Muscle layer of duodenum (tissue), 2 donors: ENCODE measurements at regions not wholly inside any gene's neighbourhood (a gene's known extent, or its start where the extent isn't known, plus 50 kb on each side); places are given as distances from the start of the nearest gene placed in this dataset.

Source experiments
- H3K27ac ChIP-seq: one replicate; pipeline ENCODE4 v1.7.0; 2013; ENCODE audit warnings: mild to moderate bottlenecking, low read length
- H3K27me3 ChIP-seq: one replicate; pipeline ENCODE4 v1.7.0; 2013; ENCODE audit warnings: low read depth, mild to moderate bottlenecking, control low read depth, low read length
- H3K36me3 ChIP-seq, 2 donors: one replicate each; pipeline ENCODE4 v1.7.0; 2013; ENCODE audit warnings: low read length in 2 of 2, control low read depth in 1 of 2, mild to moderate bottlenecking in 1 of 2; ENCODE audit not compliant: insufficient read depth in 2 of 2, control insufficient read depth in 1 of 2
- H3K4me1 ChIP-seq, 2 donors: one replicate each; pipeline ENCODE4 v1.7.0; 2013; ENCODE audit warnings: low read length in 2 of 2, mild to moderate bottlenecking in 2 of 2, control low read depth in 1 of 2, moderate library complexity in 1 of 2; ENCODE audit not compliant: insufficient read depth in 2 of 2, control insufficient read depth in 1 of 2
- H3K4me3 ChIP-seq, 2 donors: one replicate each; pipeline ENCODE4 v1.7.0; 2013; ENCODE audit warnings: low read length in 2 of 2, low read depth in 1 of 2, mild to moderate bottlenecking in 1 of 2
- H3K9me3 ChIP-seq, 2 donors: one replicate each; pipeline ENCODE4 v1.7.0; 2013; ENCODE audit warnings: low read length in 2 of 2, control low read depth in 1 of 2, mild to moderate bottlenecking in 1 of 2; ENCODE audit not compliant: control insufficient read depth in 1 of 2
- donor health status: healthy.

DNA sequence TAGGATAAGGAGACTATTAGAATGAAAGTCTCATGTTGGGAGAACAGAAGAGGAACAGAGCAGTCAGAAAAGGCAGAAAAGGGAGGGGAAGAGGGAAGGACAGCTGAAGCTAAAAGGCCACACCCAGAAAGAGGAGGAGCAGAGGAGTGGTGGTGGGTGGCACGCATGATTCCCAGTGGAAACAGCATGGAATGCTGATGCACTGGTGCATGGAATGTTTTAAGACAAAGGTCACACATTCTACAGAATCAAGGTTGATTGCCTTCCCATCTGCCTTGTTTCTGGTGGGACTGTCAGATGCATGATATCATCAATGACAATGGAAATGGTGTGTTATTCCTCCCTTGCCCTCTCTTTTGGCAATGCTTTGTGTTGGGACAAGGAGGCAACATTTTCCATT, 285.4 kb upstream of the MKI67 start:
- no peak overlapping the region for H3K4me3 ChIP-seq
- H3K27me3 ChIP-seq = no peaks in the 10 kb centered on the region

DNA sequence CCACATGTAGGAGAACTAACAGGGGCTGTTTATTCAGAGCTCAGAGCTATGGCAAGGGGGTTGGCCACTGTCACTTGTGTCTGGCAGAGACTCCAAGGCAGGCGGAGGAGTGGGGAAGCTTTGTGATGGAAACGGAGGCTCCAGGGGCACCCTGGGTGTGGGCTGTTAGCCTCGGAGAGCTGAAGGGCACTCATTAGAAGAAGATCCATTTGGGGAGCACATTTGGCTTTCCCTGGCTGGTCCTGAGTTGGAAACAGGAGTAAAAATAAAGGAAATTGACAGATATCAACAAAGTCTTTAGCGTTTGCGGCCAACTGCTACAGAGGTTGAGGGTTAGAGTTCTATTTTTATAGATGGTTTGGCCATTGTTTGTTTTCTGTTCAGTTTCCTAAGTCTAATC, 288.3 kb upstream of the MKI67 start:
- Histone ChIP-seq H3K27me3 (no peaks in the 10 kb centered on the region), H3K27ac (no peak overlapping the region), H3K36me3 (no peaks in the 10 kb centered on the region), H3K9me3 (no peaks in the 10 kb centered on the region), H3K4me3 (no peak overlapping the region), H3K4me1 (peaks cover 0 to 10% of the 10 kb centered on the region in 2 donors)

More for the DNA sequence above, 285.4 kb upstream of the MKI67 start:
- Histone ChIP-seq H3K36me3 (no peaks in the 10 kb centered on the region), H3K4me1 (no peaks in the 10 kb centered on the region), H3K9me3 (no peaks in the 10 kb centered on the region), H3K27ac (no peak overlapping the region)

GRCh38 chr10:128416231-128416630, 290.0 kb upstream of the MKI67 start:
- H3K4me1 ChIP-seq = peaks cover 0 to 10% of the 10 kb centered on the region in 2 donors
- no peak overlapping the region for H3K27ac ChIP-seq
- no peaks in the 10 kb centered on the region for H3K36me3 ChIP-seq
- no peak overlapping the region for H3K4me3 ChIP-seq
- no peaks in the 10 kb centered on the region for H3K9me3 ChIP-seq
- H3K27me3 ChIP-seq = no peaks in the 10 kb centered on the region

GRCh38 chr10:128417826-128418225, 291.6 kb upstream of the MKI67 start:
- peaks cover 0 to 10% of the 10 kb centered on the region in 2 donors for H3K4me1 ChIP-seq
- no peak overlapping the region for H3K4me3 ChIP-seq
- H3K36me3 ChIP-seq = no peaks in the 10 kb centered on the region
- H3K27ac ChIP-seq = no peak overlapping the region
- H3K9me3 ChIP-seq = no peaks in the 10 kb centered on the region
- no peaks in the 10 kb centered on the region for H3K27me3 ChIP-seq

GRCh38 chr10:128418819-128419218, 292.6 kb upstream of the MKI67 start:
- H3K27me3 ChIP-seq = no peaks in the 10 kb centered on the region
- no peak overlapping the region for H3K4me3 ChIP-seq
- no peak overlapping the region for H3K27ac ChIP-seq
- peaks cover 0 to 10% of the 10 kb centered on the region in 2 donors for H3K4me1 ChIP-seq
- H3K9me3 ChIP-seq = no peaks in the 10 kb centered on the region
- no peaks in the 10 kb centered on the region for H3K36me3 ChIP-seq

- H3K36me3 ChIP-seq = no peaks in the 10 kb centered on the region
Observed at GRCh38 chr10:128419466-128420019, 293.3 kb upstream of the MKI67 start.

DNA sequence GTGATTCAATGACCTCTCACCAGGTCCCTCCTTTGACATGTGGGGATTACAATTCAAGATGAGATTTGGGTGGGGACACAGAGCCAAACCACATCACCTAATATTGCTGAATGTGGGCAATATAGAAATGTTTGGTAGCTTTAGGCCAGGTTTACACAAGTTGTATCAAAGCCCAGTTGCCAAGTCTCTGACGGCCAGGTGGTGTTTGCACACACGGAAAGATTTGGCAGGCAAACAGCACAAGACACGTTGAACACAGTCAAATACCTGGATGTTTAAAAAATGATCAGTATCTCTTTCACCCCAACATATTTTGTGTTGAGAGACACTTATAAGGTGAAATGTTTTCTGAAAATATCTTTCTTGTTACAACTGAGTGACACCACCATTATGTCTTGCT, 294.4 kb upstream of the MKI67 start:
- H3K36me3 ChIP-seq = no peaks in the 10 kb centered on the region
- H3K4me1 ChIP-seq = peaks cover 0 to 10% of the 10 kb centered on the region in 2 donors
- H3K27me3 ChIP-seq = no peaks in the 10 kb centered on the region
- H3K9me3 ChIP-seq = no peaks in the 10 kb centered on the region
- H3K27ac ChIP-seq = no peak overlapping the region
- no peak overlapping the region for H3K4me3 ChIP-seq

More at GRCh38 chr10:128419466-128420019, 293.3 kb upstream of the MKI67 start:
- Histone ChIP-seq H3K27me3 (no peaks in the 10 kb centered on the region), H3K4me3 (no peak overlapping the region), H3K9me3 (no peaks in the 10 kb centered on the region), H3K27ac (no peak overlapping the region), H3K4me1 (peaks cover 0 to 10% of the 10 kb centered on the region in 2 donors)

DNA sequence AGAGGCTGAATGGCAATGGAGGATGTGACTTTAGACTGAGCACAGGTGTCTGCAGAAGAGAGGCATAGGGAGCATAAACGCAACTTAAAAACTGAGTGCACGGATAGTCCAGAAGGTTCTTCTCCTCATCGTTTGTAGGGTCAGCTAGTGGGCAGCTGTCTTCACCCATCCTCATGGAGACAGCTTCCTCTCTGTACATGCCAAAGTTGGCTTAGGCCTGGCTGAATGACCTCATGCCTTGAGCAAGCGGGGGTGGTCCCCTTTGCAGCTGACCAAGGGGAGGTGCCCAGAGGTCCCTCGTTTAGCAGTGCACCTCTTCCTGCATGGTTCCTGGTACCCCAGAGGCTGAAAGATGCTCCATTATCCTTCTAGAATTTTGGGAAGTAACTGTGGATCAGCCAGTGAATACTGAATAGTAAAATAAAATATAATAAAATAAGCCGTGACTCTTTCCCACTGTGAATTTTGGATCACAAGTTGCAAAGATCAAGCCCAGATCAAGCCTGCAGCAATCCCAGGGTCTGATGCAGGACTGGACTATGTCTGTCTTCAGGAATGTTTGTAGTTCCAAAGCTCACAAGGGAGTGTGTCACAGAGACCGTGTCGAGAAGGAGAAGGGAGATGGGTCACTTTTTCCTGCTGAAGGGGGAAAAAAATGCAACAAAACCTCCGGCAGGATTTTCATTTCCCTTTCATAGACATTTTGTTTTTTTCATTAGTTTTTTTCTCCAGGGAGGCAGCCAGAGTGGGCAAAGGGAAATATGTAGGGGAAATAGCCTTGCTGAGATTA, 295.3 kb upstream of the MKI67 start:
- Histone ChIP-seq H3K36me3 (no peaks in the 10 kb centered on the region), H3K27ac (no peak overlapping the region), H3K9me3 (no peaks in the 10 kb centered on the region), H3K4me3 (no peak overlapping the region), H3K4me1 (peaks cover 0 to 10% of the 10 kb centered on the region in 2 donors), H3K27me3 (no peaks in the 10 kb centered on the region)

GRCh38 chr10:128422190-128422589, 296.0 kb upstream of the MKI67 start:
- no peak overlapping the region for H3K27ac ChIP-seq
- peaks cover 0 to 8% of the 10 kb centered on the region in 2 donors for H3K4me1 ChIP-seq
- no peaks in the 10 kb centered on the region for H3K36me3 ChIP-seq
- H3K27me3 ChIP-seq = no peaks in the 10 kb centered on the region
- H3K4me3 ChIP-seq = no peak overlapping the region
- no peaks in the 10 kb centered on the region for H3K9me3 ChIP-seq

DNA sequence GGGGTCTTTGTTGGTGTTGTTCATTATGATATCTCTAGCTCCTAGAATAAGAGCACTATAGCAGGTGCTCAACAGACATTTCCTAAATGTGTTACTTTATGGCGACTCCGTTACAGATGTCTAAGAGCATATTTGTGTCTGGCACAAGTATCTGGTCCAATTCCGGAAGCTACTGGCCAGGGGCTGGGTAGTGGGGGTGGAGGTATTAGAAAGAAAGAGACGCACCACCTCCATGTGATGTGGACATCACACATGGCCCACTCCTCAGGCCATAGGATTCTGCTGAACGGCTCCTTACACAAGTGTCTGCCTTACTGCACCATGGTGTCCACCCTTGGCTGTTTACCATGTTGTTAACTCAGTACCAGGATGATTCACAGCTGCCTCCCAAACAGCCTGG, 296.8 kb upstream of the MKI67 start:
- no peak overlapping the region for H3K4me3 ChIP-seq
- no peaks in the 10 kb centered on the region for H3K9me3 ChIP-seq
- H3K36me3 ChIP-seq = no peaks in the 10 kb centered on the region
- no peak overlapping the region for H3K27ac ChIP-seq
- no peaks in the 10 kb centered on the region for H3K27me3 ChIP-seq
- H3K4me1 ChIP-seq = no peaks in the 10 kb centered on the region

DNA sequence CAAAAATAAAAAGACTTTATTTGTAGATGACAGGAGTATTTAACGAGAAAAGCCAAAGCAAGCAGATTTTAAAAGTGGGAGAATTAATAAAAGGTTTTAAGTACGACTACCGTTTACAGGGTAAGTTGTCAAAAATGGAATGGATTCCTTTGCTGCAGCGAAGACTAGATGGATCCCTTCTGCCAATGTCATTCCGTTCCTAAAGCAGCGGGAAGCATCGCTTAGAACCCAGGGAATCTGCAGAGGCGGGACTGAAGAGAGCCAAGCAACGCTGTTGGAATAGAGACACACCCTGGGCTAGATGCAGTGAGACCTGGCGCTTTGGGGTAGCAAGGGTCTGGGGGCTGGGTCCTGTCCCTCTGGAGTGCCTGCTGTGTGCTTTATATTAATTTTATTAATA, 303.1 kb upstream of the MKI67 start:
- no peaks in the 10 kb centered on the region for H3K27me3 ChIP-seq
- no peaks in the 10 kb centered on the region for H3K9me3 ChIP-seq
- no peak overlapping the region for H3K4me3 ChIP-seq
- H3K27ac ChIP-seq = no peak overlapping the region
- H3K4me1 ChIP-seq = no peaks in the 10 kb centered on the region
- no peaks in the 10 kb centered on the region for H3K36me3 ChIP-seq
